ENCODE measurements at regions not wholly inside any gene's neighbourhood (a gene's known extent, or its start where the extent isn't known, plus 50 kb on each side); places are given as distances from the start of the nearest gene placed in this dataset.
"Not testable (repeated sequence)": the region's sequence is repeated elsewhere in the genome, so short reads cannot be mapped to it uniquely, and the experiment has no call there.

GRCh38 chr10:4902571-4903011 is 60.6 kb upstream of the AKR1C1 start:
- no peak overlapping the region for H3K4me3 ChIP-seq
- intact Hi-C loops (cut with DNase I; ENCODE audit: low total_unique reads): no loop called here
- WGBS, 2 donors: 21 to 28% methylated on average over 5 of the region's 5 CpGs
- peak; percentile 54 for DNase-seq
- H3K36me3 ChIP-seq (ENCODE audit: low read depth, missing control alignments): no peaks in the 10 kb centered on the region
- peak overlapping the region; percentile 67 to 91 for H3K27ac ChIP-seq
- peaks cover 21% of the 10 kb centered on the region for H3K4me1 ChIP-seq
- H3K9me3 ChIP-seq: no peaks in the 10 kb centered on the region
- H3K27me3 ChIP-seq: no peaks in the 10 kb centered on the region
- TF ChIP-seq CTCF (IDR thresholded peaks at IDR 0.05): no peak
- no peak for TF ChIP-seq POLR2A (IDR thresholded peaks at IDR 0.05)

GRCh38 chr10:4903126-4903525 is 60.1 kb upstream of the AKR1C1 start:
- H3K4me1 ChIP-seq: peaks cover 21% of the 10 kb centered on the region
- intact Hi-C loops (cut with DNase I; ENCODE audit: low total_unique reads); H3K9me3 ChIP-seq; H3K4me3 ChIP-seq; DNase-seq; H3K36me3 ChIP-seq (ENCODE audit: low read depth, missing control alignments); H3K27me3 ChIP-seq: not testable (repeated sequence)
- WGBS, 2 donors: 42% methylated on average over 7 of the region's 7 CpGs
- H3K27ac ChIP-seq: peak overlapping the region; percentile 67 to 91

GRCh38 chr10:4903675-4904074 is 59.5 kb upstream of the AKR1C1 start:
- 48 to 55% methylated on average over 2 of the region's 2 CpGs for WGBS, 2 donors
- DNase-seq; H3K27ac ChIP-seq; H3K36me3 ChIP-seq (ENCODE audit: low read depth, missing control alignments); intact Hi-C loops (cut with DNase I; ENCODE audit: low total_unique reads); H3K4me3 ChIP-seq; H3K27me3 ChIP-seq; H3K9me3 ChIP-seq: not testable (repeated sequence)
- peaks cover 21% of the 10 kb centered on the region for H3K4me1 ChIP-seq

- 93 to 99% methylated on average over 6 of the region's 6 CpGs for WGBS, 2 donors
- Histone ChIP-seq H3K27me3 (no peaks in the 10 kb centered on the region), H3K4me1 (no peaks in the 10 kb centered on the region), H3K9me3 (no peaks in the 10 kb centered on the region), H3K36me3 (ENCODE audit: low read depth, missing control alignments) (no peaks in the 10 kb centered on the region), H3K27ac (no peak overlapping the region), H3K4me3 (no peak overlapping the region)
- intact Hi-C loops (cut with DNase I; ENCODE audit: low total_unique reads): no loop called here
- TF ChIP-seq CTCF (IDR thresholded peaks at IDR 0.05) (no peak), POLR2A (IDR thresholded peaks at IDR 0.05) (no peak)
- DNase-seq: no peak
Observed at GRCh38 chr10:4909118-4909517, 54.1 kb upstream of the AKR1C1 start.
